PC-3 (cell line): ENCODE measurements at regions not wholly inside any gene's neighbourhood (a gene's known extent, or its start where the extent isn't known, plus 50 kb on each side); places are given as distances from the start of the nearest gene placed in this dataset.

Experiments used
- ATAC-seq: fragments of 200-7000 bp; cut with Tn5 transposase; 2 replicates; pipeline ENCODE4 v1.9.1; 2020; ENCODE audit warnings: mild to moderate bottlenecking, moderate library complexity
- BruUV-seq: library from RNA; stranded (reverse); fragments of 400-500 nt; replicated peaks from 2 replicates; lab custom pipeline; 2021; lab: Mats Ljungman, UMichigan
- CTCF ChIA-PET: fragments of 300-600 bp; sonication (Branson Sonifier 250); formaldehyde crosslinking; loops from one replicate; lab custom pipeline; 2022; ENCODE audit warnings: antibody characterized with exemption; lab: Charles Lee
- POLR2A ChIA-PET: fragments of 300-600 bp; sonication (Branson Sonifier 250); formaldehyde crosslinking; loops from one replicate; lab custom pipeline; 2022; ENCODE audit warnings: antibody characterized with exemption; ENCODE audit not compliant: unreplicated experiment; lab: Charles Lee
- DNase-seq: peaks from one replicate; pipeline ENCODE4 v3.0.0-alpha.2; 2015
- H2AFZ ChIP-seq: fragments of 300-600 bp; sonication (generic); 2 replicates; pipeline ENCODE4 v1.6.0; 2016; ENCODE audit warnings: antibody characterized with exemption, low read length
- H3F3A ChIP-seq: fragments of 300-600 bp; sonication (generic); one replicate; pipeline ENCODE4 v1.6.0; 2017; ENCODE audit warnings: antibody characterized with exemption, low read length, control low read depth, mild to moderate bottlenecking; ENCODE audit not compliant: unreplicated experiment
- H3K27ac ChIP-seq: fragments of 300-600 bp; sonication (generic); 2 replicates; pipeline ENCODE4 v1.5.1; 2016; ENCODE audit warnings: mild to moderate bottlenecking, low read length
- H3K27me3 ChIP-seq: fragments of 300-600 bp; sonication (generic); 2 replicates; pipeline ENCODE4 v1.6.1; 2016; ENCODE audit warnings: low read length, mixed read lengths
- H3K36me3 ChIP-seq: fragments of 300-600 bp; sonication (generic); 2 replicates; pipeline ENCODE4 v1.6.1; 2016; ENCODE audit warnings: low read depth, mixed run types, low read length, mixed read lengths
- H3K4me1 ChIP-seq: fragments of 300-600 bp; sonication (generic); 2 replicates; pipeline ENCODE4 v1.5.1; 2016; ENCODE audit warnings: low read length; ENCODE audit not compliant: insufficient read depth
- H3K4me2 ChIP-seq: fragments of 300-600 bp; sonication (generic); 2 replicates; pipeline ENCODE4 v1.6.0; 2016; ENCODE audit warnings: low read length
- H3K4me3 ChIP-seq: fragments of 300-600 bp; sonication (generic); 2 replicates; pipeline ENCODE4 v1.5.1; 2016; ENCODE audit warnings: mild to moderate bottlenecking, low read length, mixed read lengths
- H3K79me2 ChIP-seq: fragments of 300-600 bp; sonication (generic); 2 replicates; pipeline ENCODE4 v1.6.1; 2017; ENCODE audit warnings: low read length, mixed read lengths
- H3K9ac ChIP-seq: fragments of 300-600 bp; sonication (generic); 2 replicates; pipeline ENCODE4 v1.6.0; 2016; ENCODE audit warnings: mild to moderate bottlenecking, low read length
- H3K9me2 ChIP-seq: fragments of 300-600 bp; sonication (generic); replicated peaks from 2 replicates; pipeline ENCODE4 v1.6.1; 2016; ENCODE audit warnings: mixed run types, low read length, mixed read lengths
- H3K9me3 ChIP-seq: fragments of 300-600 bp; sonication (generic); 2 replicates; pipeline ENCODE4 v1.6.1; 2016; ENCODE audit warnings: low read length, mixed read lengths
- H4K20me1 ChIP-seq: fragments of 300-600 bp; sonication (generic); 2 replicates; pipeline ENCODE4 v1.6.1; 2016; ENCODE audit warnings: low read length, mixed read lengths
- EZH2 ChIP-seq: fragments of 300-600 bp; sonication (generic); IDR thresholded peaks from one replicate; pipeline ENCODE4 v1.6.1; 2017; ENCODE audit warnings: antibody characterized with exemption, mild to moderate bottlenecking, low read length; ENCODE audit not compliant: unreplicated experiment
- EZH2phosphoT487 ChIP-seq: fragments of 300-600 bp; sonication (generic); IDR thresholded peaks from 2 replicates; pipeline ENCODE4 v1.6.1; 2018; ENCODE audit warnings: mild to moderate bottlenecking, antibody characterized with exemption, low read length, borderline replicate concordance
- intact Hi-C: fragments of 100-400 bp; cut with micrococcal nuclease; formaldehyde crosslinking; loops from 2 replicates; pipeline ENCODE4 v1.9.0; 2023
- TF ChIP-seq, protein P1 (sequence below): fragments of 300-600 bp; sonication (generic); conservative IDR thresholded peaks from 2 replicates; pipeline ENCODE4 v1.5.1; 2017; ENCODE audit warnings: antibody characterized with exemption, low read depth, mild to moderate bottlenecking, low read length

- no peaks in the 10 kb centered on the region for H3K9me2 ChIP-seq
- no peaks in the 10 kb centered on the region for H4K20me1 ChIP-seq
- BruUV-seq: no TSS peak
- no peaks in the 10 kb centered on the region for H3F3A ChIP-seq
- ChIA-PET POLR2A (no interaction called here), CTCF (no interaction called here)
- H3K4me1 ChIP-seq: no peaks in the 10 kb centered on the region
- DNase-seq (no peak), ATAC-seq (no peak)
- no peaks in the 10 kb centered on the region for H3K27me3 ChIP-seq
- H3K9me3 ChIP-seq: no peaks in the 10 kb centered on the region
- H3K36me3 ChIP-seq: no peaks in the 10 kb centered on the region
- H3K9ac ChIP-seq: no peak overlapping the region
- TF ChIP-seq EZH2phosphoT487 (no peak), EZH2 (no peak)
- TF ChIP-seq, protein P1, sequence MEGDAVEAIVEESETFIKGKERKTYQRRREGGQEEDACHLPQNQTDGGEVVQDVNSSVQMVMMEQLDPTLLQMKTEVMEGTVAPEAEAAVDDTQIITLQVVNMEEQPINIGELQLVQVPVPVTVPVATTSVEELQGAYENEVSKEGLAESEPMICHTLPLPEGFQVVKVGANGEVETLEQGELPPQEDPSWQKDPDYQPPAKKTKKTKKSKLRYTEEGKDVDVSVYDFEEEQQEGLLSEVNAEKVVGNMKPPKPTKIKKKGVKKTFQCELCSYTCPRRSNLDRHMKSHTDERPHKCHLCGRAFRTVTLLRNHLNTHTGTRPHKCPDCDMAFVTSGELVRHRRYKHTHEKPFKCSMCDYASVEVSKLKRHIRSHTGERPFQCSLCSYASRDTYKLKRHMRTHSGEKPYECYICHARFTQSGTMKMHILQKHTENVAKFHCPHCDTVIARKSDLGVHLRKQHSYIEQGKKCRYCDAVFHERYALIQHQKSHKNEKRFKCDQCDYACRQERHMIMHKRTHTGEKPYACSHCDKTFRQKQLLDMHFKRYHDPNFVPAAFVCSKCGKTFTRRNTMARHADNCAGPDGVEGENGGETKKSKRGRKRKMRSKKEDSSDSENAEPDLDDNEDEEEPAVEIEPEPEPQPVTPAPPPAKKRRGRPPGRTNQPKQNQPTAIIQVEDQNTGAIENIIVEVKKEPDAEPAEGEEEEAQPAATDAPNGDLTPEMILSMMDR: no peak
- H2AFZ ChIP-seq: no peak overlapping the region
- H3K79me2 ChIP-seq: no peaks in the 10 kb centered on the region
- H3K4me3 ChIP-seq: no peak overlapping the region
- H3K27ac ChIP-seq: no peak overlapping the region
- intact Hi-C loops: no loop called here
- no peak overlapping the region for H3K4me2 ChIP-seq
These were observed 469.5 kb downstream of the DMRTA1 start for GRCh38 chr9:22916148-22916547.

- BruUV-seq: no TSS peak
- no peak overlapping the region for H3K4me3 ChIP-seq
- no peaks in the 10 kb centered on the region for H3K9me3 ChIP-seq
- H3F3A ChIP-seq: no peaks in the 10 kb centered on the region
- no peak overlapping the region for H3K9ac ChIP-seq
- TF ChIP-seq EZH2phosphoT487: no peak
- no peak overlapping the region for H3K27ac ChIP-seq
- ATAC-seq (no peak), DNase-seq (no peak)
- intact Hi-C loops: no loop called here
- H3K27me3 ChIP-seq: no peaks in the 10 kb centered on the region
- H4K20me1 ChIP-seq: no peaks in the 10 kb centered on the region
- ChIA-PET POLR2A (no interaction called here), CTCF (no interaction called here)
- no peaks in the 10 kb centered on the region for H3K79me2 ChIP-seq
- H3K4me1 ChIP-seq: no peaks in the 10 kb centered on the region
- H3K4me2 ChIP-seq: no peak overlapping the region
- no peaks in the 10 kb centered on the region for H3K36me3 ChIP-seq
- no peak overlapping the region for H2AFZ ChIP-seq
- no peaks in the 10 kb centered on the region for H3K9me2 ChIP-seq
These were observed 472.8 kb downstream of the DMRTA1 start for GRCh38 chr9:22919423-22919822.

DNA sequence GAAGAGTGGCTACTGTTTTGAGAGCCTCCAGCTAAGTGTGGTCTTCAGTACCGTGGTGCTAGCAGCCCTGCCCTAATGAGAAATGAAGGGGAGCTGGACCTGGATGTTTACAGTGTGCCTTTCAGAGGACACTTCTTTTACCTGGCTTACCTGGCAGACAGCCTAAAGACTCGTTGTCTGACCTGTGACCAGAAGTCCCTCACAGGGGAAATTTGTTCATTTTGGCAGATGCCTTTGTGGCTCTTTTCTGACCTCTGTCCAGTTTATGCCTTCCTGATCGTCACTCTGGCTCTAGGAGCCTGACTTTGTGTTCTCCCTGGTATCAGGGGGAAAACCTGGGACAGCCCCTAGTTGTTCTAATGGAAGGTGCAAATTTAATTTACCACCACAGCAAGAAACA lies 475.1 kb downstream of the DMRTA1 start:
- Histone ChIP-seq H2AFZ (no peak overlapping the region), H3K4me2 (no peak overlapping the region), H3K27me3 (no peaks in the 10 kb centered on the region), H3K4me1 (no peaks in the 10 kb centered on the region), H3K36me3 (no peaks in the 10 kb centered on the region), H3K9ac (no peak overlapping the region), H3K9me3 (no peaks in the 10 kb centered on the region), H3K79me2 (no peaks in the 10 kb centered on the region), H4K20me1 (no peaks in the 10 kb centered on the region), H3F3A (no peaks in the 10 kb centered on the region), H3K4me3 (no peak overlapping the region), H3K9me2 (no peaks in the 10 kb centered on the region), H3K27ac (no peak overlapping the region)
- TF ChIP-seq EZH2 (no peak), EZH2phosphoT487 (no peak)
- TF ChIP-seq, protein P1: no peak
- BruUV-seq: no TSS peak
- intact Hi-C loops: no loop called here
- ATAC-seq (no peak), DNase-seq (no peak)
- CTCF ChIA-PET: no interaction called here
- POLR2A ChIA-PET: no interaction called here
